ENCODE measurements at regions not wholly inside any gene's neighbourhood (a gene's known extent, or its start where the extent isn't known, plus 50 kb on each side); places are given as distances from the start of the nearest gene placed in this dataset.
"Not testable (repeated sequence)": the region's sequence is repeated elsewhere in the genome, so short reads cannot be mapped to it uniquely, and the experiment has no call there.

GRCh38 chr5:91315701-91316100 is 67.4 kb downstream of the ARRDC3 start:
- H3K4me3 ChIP-seq (ENCODE audit: low read length): no peak overlapping the region

GRCh38 chr5:91313757-91314673 is 69.1 kb downstream of the ARRDC3 start:
- no peak overlapping the region for H3K4me3 ChIP-seq (ENCODE audit: low read length)
- no peak for TF ChIP-seq ZNF274 (IDR thresholded peaks at IDR 0.05; ENCODE audit: low read depth, low read length)

More at GRCh38 chr5:91315701-91316100, 67.4 kb downstream of the ARRDC3 start:
- no peak for TF ChIP-seq ZNF274 (IDR thresholded peaks at IDR 0.05; ENCODE audit: low read depth, low read length)

- TF ChIP-seq ZNF274 (IDR thresholded peaks at IDR 0.05; ENCODE audit: low read depth, low read length): no peak
- no peak overlapping the region for H3K4me3 ChIP-seq (ENCODE audit: low read length)
Observed at GRCh38 chr5:91312698-91313097, 70.4 kb downstream of the ARRDC3 start.

GRCh38 chr5:91311697-91312501 is 71.2 kb downstream of the ARRDC3 start:
- no peak for TF ChIP-seq ZNF274 (IDR thresholded peaks at IDR 0.05; ENCODE audit: low read depth, low read length)
- H3K4me3 ChIP-seq (ENCODE audit: low read length): no peak overlapping the region

- no peak overlapping the region for H3K4me3 ChIP-seq (ENCODE audit: low read length)
Observed at GRCh38 chr5:91311168-91311696, 71.9 kb downstream of the ARRDC3 start.

GRCh38 chr5:91308157-91308556 is 75.0 kb downstream of the ARRDC3 start:
- H3K4me3 ChIP-seq (ENCODE audit: low read length): not testable (repeated sequence)

More at GRCh38 chr5:91311168-91311696, 71.9 kb downstream of the ARRDC3 start:
- no peak for TF ChIP-seq ZNF274 (IDR thresholded peaks at IDR 0.05; ENCODE audit: low read depth, low read length)

- no peak for TF ChIP-seq ZNF274 (IDR thresholded peaks at IDR 0.05; ENCODE audit: low read depth, low read length)
- H3K4me3 ChIP-seq (ENCODE audit: low read length): no peak overlapping the region
Observed at GRCh38 chr5:91307048-91307447, 76.1 kb downstream of the ARRDC3 start.

- H3K4me3 ChIP-seq (ENCODE audit: low read length): no peak overlapping the region
Observed at GRCh38 chr5:91306497-91306896, 76.6 kb downstream of the ARRDC3 start.

GRCh38 chr5:91305640-91306039 is 77.5 kb downstream of the ARRDC3 start:
- no peak for TF ChIP-seq ZNF274 (IDR thresholded peaks at IDR 0.05; ENCODE audit: low read depth, low read length)
- H3K4me3 ChIP-seq (ENCODE audit: low read length): no peak overlapping the region

More at GRCh38 chr5:91306497-91306896, 76.6 kb downstream of the ARRDC3 start:
- TF ChIP-seq ZNF274 (IDR thresholded peaks at IDR 0.05; ENCODE audit: low read depth, low read length): no peak

- not testable (repeated sequence) for H3K4me3 ChIP-seq (ENCODE audit: low read length)
Observed at GRCh38 chr5:91304015-91304414, 79.1 kb downstream of the ARRDC3 start.

GRCh38 chr5:91302958-91303357 is 80.2 kb downstream of the ARRDC3 start:
- TF ChIP-seq ZNF274 (IDR thresholded peaks at IDR 0.05; ENCODE audit: low read depth, low read length): no peak
- no peak overlapping the region for H3K4me3 ChIP-seq (ENCODE audit: low read length)

- TF ChIP-seq ZNF274 (IDR thresholded peaks at IDR 0.05; ENCODE audit: low read depth, low read length): no peak
- H3K4me3 ChIP-seq (ENCODE audit: low read length): no peak overlapping the region
Observed at GRCh38 chr5:91302305-91302704, 80.8 kb downstream of the ARRDC3 start.

- no peak overlapping the region for H3K4me3 ChIP-seq (ENCODE audit: low read length)
- TF ChIP-seq ZNF274 (IDR thresholded peaks at IDR 0.05; ENCODE audit: low read depth, low read length): no peak
Observed at GRCh38 chr5:91301106-91301846, 81.8 kb downstream of the ARRDC3 start.

- no peak overlapping the region for H3K4me3 ChIP-seq (ENCODE audit: low read length)
- no peak for TF ChIP-seq ZNF274 (IDR thresholded peaks at IDR 0.05; ENCODE audit: low read depth, low read length)
Observed at GRCh38 chr5:91297994-91298393, 85.1 kb downstream of the ARRDC3 start.
